HEK293T (cell line): ENCODE measurements at regions not wholly inside any gene's neighbourhood (a gene's known extent, or its start where the extent isn't known, plus 50 kb on each side); places are given as distances from the start of the nearest gene placed in this dataset.

Experiments used
- ARNT ChIP-seq: fragments of 450-650 bp; IDR thresholded peaks from 2 replicates; pipeline ENCODE4 v1.6.1; 2017; ENCODE audit warnings: mild to moderate bottlenecking
- BHLHE40 ChIP-seq: fragments of 450-650 bp; IDR thresholded peaks from 2 replicates; pipeline ENCODE4 v1.6.1; 2016; ENCODE audit warnings: mild to moderate bottlenecking, moderate library complexity, borderline replicate concordance
- FOXK2 ChIP-seq: fragments of 450-650 bp; IDR thresholded peaks from 2 replicates; pipeline ENCODE4 v1.6.1; 2016; ENCODE audit warnings: mild to moderate bottlenecking
- HDGF ChIP-seq: fragments of 450-650 bp; IDR thresholded peaks from 2 replicates; pipeline ENCODE4 v1.6.1; 2017; ENCODE audit warnings: antibody characterized with exemption, borderline replicate concordance
- NFRKB ChIP-seq: fragments of 450-650 bp; IDR thresholded peaks from 2 replicates; pipeline ENCODE4 v1.6.1; 2016; ENCODE audit warnings: mild to moderate bottlenecking, moderate library complexity
- SP1 ChIP-seq: fragments of 450-650 bp; IDR thresholded peaks from 2 replicates; pipeline ENCODE4 v1.6.1; 2017
- ZNF384 ChIP-seq: fragments of 450-650 bp; IDR thresholded peaks from 2 replicates; pipeline ENCODE4 v1.6.1; 2016

DNA sequence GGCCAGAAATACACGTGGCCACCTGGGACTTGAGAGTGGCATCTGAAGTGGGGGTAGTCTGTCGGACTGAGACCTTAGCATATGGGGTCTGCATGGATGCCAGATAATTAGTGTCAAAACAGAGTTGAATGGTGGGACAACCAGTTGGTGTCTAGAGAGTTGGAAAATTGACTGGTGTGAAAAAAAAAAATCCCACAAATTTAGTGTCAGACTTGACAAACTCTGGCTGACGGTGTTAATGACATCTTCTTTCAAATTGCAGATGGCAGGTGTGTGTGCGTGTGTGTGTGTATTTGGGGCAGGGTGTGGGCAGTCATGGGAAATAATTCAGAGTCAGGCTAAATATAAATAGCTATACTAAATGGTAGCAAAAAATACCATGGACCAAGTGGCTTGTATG lies 365.4 kb upstream of the RGPD4 start:
- no peak for TF ChIP-seq NFRKB
- TF ChIP-seq FOXK2 = no peak
- TF ChIP-seq BHLHE40 = no peak
- TF ChIP-seq SP1 = no peak
- no peak for TF ChIP-seq HDGF
- TF ChIP-seq ARNT = no peak
- TF ChIP-seq ZNF384 = no peak
